ENCODE measurements at regions not wholly inside any gene's neighbourhood (a gene's known extent, or its start where the extent isn't known, plus 50 kb on each side); places are given as distances from the start of the nearest gene placed in this dataset.

- no peak for TF ChIP-seq CTCF (IDR thresholded peaks at IDR 0.05)
- TF ChIP-seq POLR2A (IDR thresholded peaks at IDR 0.05): no peak
Observed at GRCh38 chr3:15977598-15978232, 179.9 kb upstream of the ANKRD28 start.
